DND-41 (cell line): ENCODE measurements at regions not wholly inside any gene's neighbourhood (a gene's known extent, or its start where the extent isn't known, plus 50 kb on each side); places are given as distances from the start of the nearest gene placed in this dataset.

Source experiments
- CTCF ChIP-seq: IDR thresholded peaks from 2 replicates; pipeline ENCODE4 v1.5.1; 2012; ENCODE audit warnings: borderline replicate concordance, low read length, moderate library complexity, mild to moderate bottlenecking; ENCODE audit not compliant: poor library complexity, severe bottlenecking; ENCODE audit errors: extremely low read depth
- EZH2 ChIP-seq: IDR thresholded peaks from 3 replicates; pipeline ENCODE4 v1.6.1; 2012; ENCODE audit warnings: borderline replicate concordance, low read depth, mild to moderate bottlenecking, moderate library complexity, low read length, inconsistent platforms; ENCODE audit not compliant: severe bottlenecking

GRCh38 chr3:164208048-164208447 lies 870.2 kb downstream of the SI start:
- TF ChIP-seq CTCF: no peak
- TF ChIP-seq EZH2: no peak
